GM18498 (cell line): ENCODE measurements at regions not wholly inside any gene's neighbourhood (a gene's known extent, or its start where the extent isn't known, plus 50 kb on each side); places are given as distances from the start of the nearest gene placed in this dataset.
A peak's percentile ranks its signal among the peaks of the same experiment; 100 is the strongest.

ENCODE experiments used
- ATAC-seq: cut with Tn5 transposase; IDR thresholded peaks from one replicate; pipeline ENCODE4 v1.9.1; 2021; ENCODE audit warnings: mild to moderate bottlenecking, moderate library complexity; ENCODE audit not compliant: unreplicated experiment

DNA sequence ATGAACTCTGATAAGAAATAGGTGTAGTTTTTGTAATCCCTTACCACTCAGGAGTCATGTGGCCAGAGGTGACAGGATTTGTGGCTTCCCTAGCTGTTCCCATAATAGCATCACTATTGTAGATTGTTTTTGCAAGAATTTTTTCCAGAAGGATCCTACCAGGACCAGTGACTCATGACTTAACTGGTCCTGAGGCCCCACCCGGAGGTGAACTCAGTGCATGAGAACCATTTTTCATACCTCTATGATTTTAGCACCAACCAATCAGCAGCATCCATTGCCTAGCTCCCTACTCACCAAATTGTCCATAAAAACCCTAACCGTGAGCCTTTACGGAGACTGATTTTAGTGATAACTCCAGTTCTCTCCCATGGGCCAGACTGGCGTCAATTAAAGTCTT is 484.8 kb downstream of the PSAT1 start:
- no peak for ATAC-seq

GRCh38 chr9:78782234-78782633 is 485.3 kb downstream of the PSAT1 start:
- ATAC-seq = no peak

- no peak for ATAC-seq
These were observed 485.9 kb downstream of the PSAT1 start for GRCh38 chr9:78782858-78783257.

DNA sequence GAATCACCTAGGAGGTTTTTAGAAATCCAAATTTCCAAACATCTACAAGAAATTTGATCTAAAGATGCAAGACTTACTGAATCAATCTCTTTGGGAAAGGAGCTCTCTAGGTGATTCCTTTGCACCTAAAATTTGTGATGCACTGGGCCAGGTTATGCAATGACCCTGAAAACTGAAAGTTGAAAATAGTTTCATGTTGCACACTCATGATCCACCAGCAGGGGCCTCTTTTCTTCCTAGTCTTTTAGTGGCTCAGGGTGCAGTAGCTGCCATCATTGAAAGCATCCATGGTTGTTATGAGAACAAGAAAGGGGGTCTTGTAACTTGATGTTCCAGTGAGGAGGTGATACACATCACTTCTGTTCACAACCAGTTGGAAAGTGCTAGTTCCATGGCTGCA is 486.8 kb downstream of the PSAT1 start:
- ATAC-seq = peak; percentile 55

DNA sequence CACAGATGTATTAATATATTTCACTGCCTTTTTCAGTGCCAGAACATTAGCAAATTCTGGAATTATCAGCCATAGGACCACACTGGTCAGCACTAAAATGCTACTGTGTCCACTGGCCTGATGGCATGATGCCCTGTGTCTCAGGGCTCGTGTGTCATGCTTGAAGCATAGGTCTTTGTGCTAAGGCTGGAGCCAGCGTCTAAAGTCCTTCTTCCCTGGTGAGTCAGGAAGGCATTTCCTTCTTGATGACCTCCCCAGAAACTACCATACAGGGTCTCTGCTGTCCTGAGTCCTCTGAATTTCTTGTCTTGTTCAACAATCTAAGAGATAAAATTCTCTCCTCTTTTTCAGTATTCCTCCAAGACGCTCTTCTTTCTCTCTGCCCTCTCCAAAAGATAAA is 489.9 kb downstream of the PSAT1 start:
- no peak for ATAC-seq

- ATAC-seq = no peak
These were observed 491.2 kb downstream of the PSAT1 start for GRCh38 chr9:78788101-78788500.

DNA sequence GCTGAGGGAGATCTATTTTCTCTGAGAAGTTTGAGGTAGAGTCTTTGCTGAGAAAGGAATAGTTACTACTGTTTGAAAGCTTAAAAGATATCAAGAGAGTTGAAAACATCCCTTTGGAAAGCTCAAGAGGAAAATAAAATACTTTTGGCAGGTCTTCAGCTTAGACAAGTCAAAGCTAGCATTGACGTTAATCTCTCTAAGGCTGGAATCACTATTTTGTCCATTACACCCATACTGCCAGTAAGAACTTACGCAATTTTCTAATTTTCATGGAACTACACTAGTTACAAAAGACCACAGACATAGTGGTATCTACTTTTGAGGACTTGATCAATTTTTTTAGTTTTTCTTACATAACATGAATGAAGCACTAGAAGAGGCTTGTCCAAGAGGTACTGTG is 494.9 kb downstream of the PSAT1 start:
- ATAC-seq = no peak

DNA sequence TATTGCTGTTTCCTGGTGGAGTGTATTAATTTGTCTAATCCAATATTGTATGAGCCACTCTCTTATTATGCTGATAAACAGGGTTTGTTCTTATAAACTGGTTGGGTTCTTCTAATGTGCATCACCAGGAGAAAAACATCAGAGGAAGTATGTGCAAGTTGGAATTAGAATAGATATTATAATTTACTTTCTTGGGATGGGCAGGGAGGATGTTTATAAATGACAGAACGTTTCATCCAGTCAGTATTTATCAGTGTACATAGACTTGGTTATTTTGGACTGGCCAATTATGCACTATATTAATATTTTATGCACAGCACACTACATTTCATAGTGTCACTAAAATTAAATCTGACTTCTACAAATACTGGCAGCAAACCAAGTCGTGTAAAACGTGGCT is 495.8 kb downstream of the PSAT1 start:
- no peak for ATAC-seq

- no peak for ATAC-seq
These were observed 508.8 kb downstream of the PSAT1 start for GRCh38 chr9:78805771-78806170.

DNA sequence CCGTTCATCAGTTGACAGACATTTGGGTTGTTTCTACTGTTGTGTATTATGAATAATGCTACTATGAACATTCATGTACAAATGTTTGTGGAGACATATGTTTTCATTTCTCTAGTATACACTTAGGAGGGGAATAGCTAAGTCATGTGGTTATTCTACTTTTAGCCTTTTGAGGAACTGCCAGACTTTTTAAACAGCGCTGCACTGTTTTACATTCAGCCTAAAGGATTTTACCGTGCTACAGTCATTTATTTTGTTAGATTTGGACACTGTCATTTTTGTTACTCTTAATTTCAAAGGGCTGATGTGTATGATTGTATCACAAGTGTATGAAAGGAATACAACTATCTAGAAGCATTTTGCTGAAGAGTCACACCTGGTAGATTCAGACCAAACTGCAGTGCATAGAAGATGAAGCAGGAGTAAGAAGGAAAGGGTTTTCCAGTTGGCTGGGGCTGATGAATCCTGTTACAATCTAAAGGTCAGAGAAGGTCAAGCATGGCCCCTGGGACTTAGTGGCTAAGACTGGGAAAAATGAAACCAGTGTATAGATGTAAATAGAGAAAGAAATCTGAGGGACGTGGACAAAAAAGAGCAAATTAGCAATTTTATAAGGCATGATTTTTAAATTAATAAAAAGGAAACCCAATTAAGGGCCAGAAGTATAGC is 509.7 kb downstream of the PSAT1 start:
- no peak for ATAC-seq

GRCh38 chr9:78807286-78807685 is 510.4 kb downstream of the PSAT1 start:
- no peak for ATAC-seq

GRCh38 chr9:78808048-78808447 is 511.1 kb downstream of the PSAT1 start:
- no peak for ATAC-seq

- ATAC-seq = no peak
These were observed 514.8 kb downstream of the PSAT1 start for GRCh38 chr9:78811622-78812276.

- ATAC-seq = no peak
These were observed 515.7 kb downstream of the PSAT1 start for GRCh38 chr9:78812665-78813064.

DNA sequence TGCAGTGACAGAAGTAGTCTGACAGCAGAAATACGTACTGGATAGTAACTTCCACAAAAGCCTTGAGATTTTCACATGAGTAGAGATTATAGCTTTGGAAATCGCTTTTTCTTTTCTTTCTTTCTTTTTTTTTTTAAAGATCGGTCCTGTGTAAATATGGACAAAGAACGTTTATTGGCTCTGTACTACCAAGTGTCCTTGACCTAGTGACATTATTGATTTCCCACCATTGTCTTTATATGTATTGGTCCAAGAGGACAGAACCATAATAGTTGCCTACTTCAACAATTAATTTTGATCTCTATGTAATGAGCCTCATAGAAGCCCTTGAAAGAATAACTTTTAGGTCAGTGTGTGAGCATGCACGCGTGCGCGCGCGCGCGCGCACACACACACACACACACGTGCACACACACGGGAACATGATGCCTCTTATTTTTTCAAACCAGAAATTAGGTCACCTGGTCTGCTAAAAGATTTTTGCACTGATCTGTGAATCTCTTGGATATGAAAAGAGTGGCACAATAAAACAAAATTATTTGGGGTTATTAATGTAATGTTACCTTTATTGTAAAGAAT is 516.8 kb downstream of the PSAT1 start:
- no peak for ATAC-seq

GRCh38 chr9:78821126-78821822 is 524.3 kb downstream of the PSAT1 start:
- ATAC-seq = peak; percentile 77

- ATAC-seq = no peak
These were observed 529.6 kb downstream of the PSAT1 start for GRCh38 chr9:78826527-78826926.

- ATAC-seq = no peak
These were observed 531.6 kb downstream of the PSAT1 start for GRCh38 chr9:78828521-78828920.

- ATAC-seq = no peak
These were observed 533.4 kb downstream of the PSAT1 start for GRCh38 chr9:78830301-78830700.

GRCh38 chr9:78831726-78832125 is 534.8 kb downstream of the PSAT1 start:
- ATAC-seq = no peak

- no peak for ATAC-seq
These were observed 539.1 kb downstream of the PSAT1 start for GRCh38 chr9:78835928-78836450.

GRCh38 chr9:78839252-78839651 is 542.3 kb downstream of the PSAT1 start:
- no peak for ATAC-seq
